Activated B cell treated with CpG ODN at 0.5 μM for 24 hours (primary cell): ENCODE measurements at regions not wholly inside any gene's neighbourhood (a gene's known extent, or its start where the extent isn't known, plus 50 kb on each side); places are given as distances from the start of the nearest gene placed in this dataset.

Experiments
- ATAC-seq: fragments of 200-7000 bp; cut with Tn5 transposase; one replicate; pipeline ENCODE4 v1.10.0; 2021; ENCODE audit warnings: low read depth, mild to moderate bottlenecking, moderate library complexity
- CTCF ChIA-PET: fragments of 350-600 bp; sonication (Branson Sonifier 250); formaldehyde crosslinking; loops from one replicate; lab custom pipeline; 2021; ENCODE audit warnings: antibody characterized with exemption; lab: Charles Lee
- POLR2A ChIA-PET: fragments of 350-600 bp; sonication (Branson Sonifier 250); formaldehyde crosslinking; loops from one replicate; lab custom pipeline; 2021; ENCODE audit warnings: antibody characterized with exemption; lab: Charles Lee
- DNase-seq: peaks from one replicate; pipeline ENCODE4 v3.0.0; 2022
- H3K27ac Mint-ChIP-seq: one replicate; pipeline ENCODE4 v1.8.0; 2020; ENCODE audit warnings: mixed read lengths
- H3K27me3 Mint-ChIP-seq: one replicate; pipeline ENCODE4 v1.8.0; 2021; ENCODE audit warnings: mixed read lengths
- H3K36me3 Mint-ChIP-seq: one replicate; pipeline ENCODE4 v1.8.0; 2021; ENCODE audit warnings: low read depth, mixed read lengths
- H3K4me1 Mint-ChIP-seq: one replicate; pipeline ENCODE4 v1.8.0; 2021; ENCODE audit warnings: mixed read lengths
- H3K4me3 Mint-ChIP-seq: one replicate; pipeline ENCODE4 v1.8.0; 2020; ENCODE audit warnings: mild to moderate bottlenecking, mixed read lengths
- H3K9me3 Mint-ChIP-seq: one replicate; pipeline ENCODE4 v1.8.0; 2020; ENCODE audit warnings: mixed read lengths
- intact Hi-C: fragments of 100-400 bp; cut with micrococcal nuclease; formaldehyde crosslinking; loops from one replicate; pipeline ENCODE4 v1.15.1; 2024
- TF ChIP-seq, protein P1 (sequence below): fragments of 200-600 bp; IDR thresholded peaks from one replicate; pipeline ENCODE4 v1.8.0; 2022; ENCODE audit warnings: antibody characterized with exemption, mild to moderate bottlenecking

DNA sequence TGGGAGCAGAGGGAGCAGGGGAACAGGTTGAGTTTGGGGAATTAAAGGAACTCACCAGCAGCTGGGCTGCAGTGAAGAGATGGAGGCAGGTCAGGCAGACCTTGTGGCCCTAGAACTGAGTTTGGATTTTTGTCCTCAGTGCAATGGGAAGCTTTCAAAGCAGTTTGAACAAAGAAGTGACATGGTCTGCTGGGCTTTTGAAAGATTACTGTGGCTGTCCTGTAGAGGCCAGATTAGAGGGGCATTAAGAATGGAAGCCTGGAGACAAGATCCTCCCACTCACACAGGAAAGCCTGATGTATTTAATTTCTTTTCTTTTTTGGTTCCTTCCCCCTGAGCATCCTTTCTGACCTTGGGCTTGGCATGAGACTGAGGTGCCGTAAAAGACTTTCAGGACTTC, 118.1 kb upstream of the LHCGR start:
- TF ChIP-seq, protein P1, sequence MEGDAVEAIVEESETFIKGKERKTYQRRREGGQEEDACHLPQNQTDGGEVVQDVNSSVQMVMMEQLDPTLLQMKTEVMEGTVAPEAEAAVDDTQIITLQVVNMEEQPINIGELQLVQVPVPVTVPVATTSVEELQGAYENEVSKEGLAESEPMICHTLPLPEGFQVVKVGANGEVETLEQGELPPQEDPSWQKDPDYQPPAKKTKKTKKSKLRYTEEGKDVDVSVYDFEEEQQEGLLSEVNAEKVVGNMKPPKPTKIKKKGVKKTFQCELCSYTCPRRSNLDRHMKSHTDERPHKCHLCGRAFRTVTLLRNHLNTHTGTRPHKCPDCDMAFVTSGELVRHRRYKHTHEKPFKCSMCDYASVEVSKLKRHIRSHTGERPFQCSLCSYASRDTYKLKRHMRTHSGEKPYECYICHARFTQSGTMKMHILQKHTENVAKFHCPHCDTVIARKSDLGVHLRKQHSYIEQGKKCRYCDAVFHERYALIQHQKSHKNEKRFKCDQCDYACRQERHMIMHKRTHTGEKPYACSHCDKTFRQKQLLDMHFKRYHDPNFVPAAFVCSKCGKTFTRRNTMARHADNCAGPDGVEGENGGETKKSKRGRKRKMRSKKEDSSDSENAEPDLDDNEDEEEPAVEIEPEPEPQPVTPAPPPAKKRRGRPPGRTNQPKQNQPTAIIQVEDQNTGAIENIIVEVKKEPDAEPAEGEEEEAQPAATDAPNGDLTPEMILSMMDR = no peak
- H3K27me3 Mint-ChIP-seq = peaks cover 1% of the 10 kb centered on the region
- H3K27ac Mint-ChIP-seq = no peak overlapping the region
- intact Hi-C loops = no loop called here
- no peak for DNase-seq
- POLR2A ChIA-PET = no interaction called here
- CTCF ChIA-PET = no interaction called here
- H3K9me3 Mint-ChIP-seq = no peaks in the 10 kb centered on the region
- H3K4me1 Mint-ChIP-seq = no peaks in the 10 kb centered on the region
- H3K36me3 Mint-ChIP-seq = no peaks in the 10 kb centered on the region
- no peak overlapping the region for H3K4me3 Mint-ChIP-seq
- no peak for ATAC-seq

DNA sequence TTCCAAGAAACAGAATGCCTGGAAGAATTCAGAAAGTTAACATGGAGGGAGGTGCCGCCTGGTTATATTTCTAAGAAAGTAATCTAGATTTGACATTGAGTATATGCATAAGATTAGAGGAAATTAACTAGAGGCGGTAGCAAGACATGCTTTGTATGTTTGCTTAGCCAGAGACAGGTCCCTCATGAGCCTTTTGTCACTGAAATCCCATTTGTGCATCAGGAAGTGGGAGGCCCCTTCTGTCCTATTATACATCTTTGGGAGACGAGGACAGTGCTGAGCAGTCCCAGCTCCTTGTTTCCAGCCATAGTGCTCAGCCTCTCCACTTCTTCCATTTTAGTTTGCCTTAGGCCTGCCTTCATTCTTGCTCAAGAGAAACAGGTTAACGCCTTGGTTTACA, 115.4 kb upstream of the LHCGR start:
- no peaks in the 10 kb centered on the region for H3K36me3 Mint-ChIP-seq
- DNase-seq = no peak
- H3K27me3 Mint-ChIP-seq = peaks cover 1% of the 10 kb centered on the region
- H3K27ac Mint-ChIP-seq = no peak overlapping the region
- intact Hi-C loops = no loop called here
- H3K4me3 Mint-ChIP-seq = no peak overlapping the region
- ChIA-PET POLR2A (no interaction called here), CTCF (no interaction called here)
- ATAC-seq = no peak
- H3K4me1 Mint-ChIP-seq = no peaks in the 10 kb centered on the region
- TF ChIP-seq, protein P1 = no peak
- H3K9me3 Mint-ChIP-seq = peaks cover 4% of the 10 kb centered on the region

DNA sequence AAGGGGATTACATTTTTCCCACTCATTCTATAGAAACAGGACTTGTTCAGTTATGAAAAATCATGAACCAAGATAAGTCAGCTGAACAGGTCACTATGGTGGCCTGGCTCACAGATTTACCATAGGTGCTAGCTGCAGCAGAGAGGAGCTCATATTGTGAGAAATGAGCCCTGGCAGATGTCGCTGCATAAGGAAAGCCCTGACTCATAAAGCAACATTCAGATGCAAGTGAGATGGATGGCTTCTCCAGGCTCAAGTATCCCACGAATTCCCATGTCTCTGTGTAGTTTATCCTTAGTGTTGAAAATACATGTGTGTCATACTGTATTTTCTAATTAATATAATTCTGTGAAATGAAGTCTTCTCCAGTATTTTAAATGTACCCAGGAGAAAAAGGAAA, 115.0 kb upstream of the LHCGR start:
- ChIA-PET CTCF (no interaction called here), POLR2A (no interaction called here)
- no peak for DNase-seq
- intact Hi-C loops = no loop called here
- TF ChIP-seq, protein P1 = no peak
- Mint-ChIP-seq H3K4me3 (no peak overlapping the region), H3K4me1 (no peaks in the 10 kb centered on the region), H3K27me3 (peaks cover 1% of the 10 kb centered on the region), H3K9me3 (peaks cover 4% of the 10 kb centered on the region), H3K36me3 (no peaks in the 10 kb centered on the region), H3K27ac (no peak overlapping the region)
- ATAC-seq = no peak

DNA sequence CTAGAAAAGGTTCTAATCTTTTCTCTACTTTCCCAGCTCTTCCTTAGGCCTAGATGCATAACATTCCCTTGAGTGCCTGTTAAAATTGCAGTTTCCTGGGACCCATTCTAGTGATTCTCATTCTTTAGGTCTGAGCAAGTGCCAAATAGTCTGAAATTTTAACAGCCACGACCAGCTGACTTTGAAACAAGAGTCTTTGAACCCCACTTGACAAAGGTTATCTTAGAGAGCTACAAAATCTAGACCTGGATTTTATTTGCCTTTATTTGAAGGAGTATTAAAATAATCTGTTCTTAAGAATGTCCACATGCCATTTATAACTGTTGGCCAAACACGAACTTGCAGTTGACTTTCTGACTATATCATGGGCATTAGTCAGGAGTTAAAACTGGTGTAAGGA, 110.2 kb upstream of the LHCGR start:
- DNase-seq (no peak), ATAC-seq (no peak)
- intact Hi-C loops = no loop called here
- TF ChIP-seq, protein P1 = no peak
- no peaks in the 10 kb centered on the region for H3K36me3 Mint-ChIP-seq
- no peak overlapping the region for H3K4me3 Mint-ChIP-seq
- peaks cover 1% of the 10 kb centered on the region for H3K27me3 Mint-ChIP-seq
- CTCF ChIA-PET = no interaction called here
- peaks cover 4% of the 10 kb centered on the region for H3K9me3 Mint-ChIP-seq
- no peaks in the 10 kb centered on the region for H3K4me1 Mint-ChIP-seq
- POLR2A ChIA-PET = no interaction called here
- H3K27ac Mint-ChIP-seq = no peak overlapping the region

DNA sequence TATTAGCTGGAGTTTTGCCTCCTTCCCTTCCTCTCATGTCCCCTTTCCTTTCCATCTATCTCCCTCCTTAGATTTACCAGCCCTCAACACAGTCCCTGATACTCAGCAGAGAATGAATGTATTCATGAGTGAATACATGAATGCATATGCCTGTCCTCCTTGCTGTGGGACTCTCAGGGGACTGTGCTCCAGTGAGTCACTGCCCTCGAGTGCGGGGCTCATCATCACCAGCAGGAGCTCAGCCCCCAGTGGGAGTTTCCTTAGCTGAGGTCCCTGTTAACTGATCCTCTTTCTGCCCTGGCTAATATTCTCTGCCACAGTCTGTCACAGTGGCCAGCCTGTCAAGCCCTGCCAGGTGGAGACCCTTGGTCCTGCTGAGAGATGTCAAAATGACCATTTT, 104.9 kb upstream of the LHCGR start:
- intact Hi-C loops = no loop called here
- Mint-ChIP-seq H3K4me3 (no peak overlapping the region), H3K27ac (no peak overlapping the region), H3K36me3 (no peaks in the 10 kb centered on the region), H3K4me1 (no peaks in the 10 kb centered on the region), H3K9me3 (no peaks in the 10 kb centered on the region), H3K27me3 (peaks cover 5% of the 10 kb centered on the region)
- DNase-seq (no peak), ATAC-seq (no peak)
- TF ChIP-seq, protein P1 = no peak
- ChIA-PET POLR2A (no interaction called here), CTCF (no interaction called here)
